ENCODE measurements at regions not wholly inside any gene's neighbourhood (a gene's known extent, or its start where the extent isn't known, plus 50 kb on each side); places are given as distances from the start of the nearest gene placed in this dataset.
A peak's percentile ranks its signal among the peaks of the same experiment; 100 is the strongest.

DNA sequence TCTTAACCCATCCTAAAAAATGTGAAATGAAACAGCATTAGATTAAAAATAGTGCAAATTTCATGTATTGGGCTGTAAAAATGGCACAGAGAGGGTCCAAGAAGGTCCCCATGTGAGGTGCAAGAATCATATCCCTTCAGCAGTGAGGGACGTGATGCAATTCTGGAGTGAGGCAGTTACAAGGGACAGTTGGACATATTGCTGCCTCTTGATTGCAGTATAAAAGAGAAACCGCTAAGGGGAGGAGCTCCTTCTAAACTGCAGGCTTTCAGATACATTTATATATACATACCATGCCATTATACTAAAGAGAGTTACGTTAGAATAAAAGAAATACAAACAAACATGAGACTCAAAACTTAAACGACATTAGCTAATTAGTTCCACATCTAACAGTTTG lies 304.2 kb upstream of the CTNNB1 start:
- H3K9me3 ChIP-seq (ENCODE audit: control insufficient read depth, low read length) = no peaks in the 10 kb centered on the region
- no peaks in the 10 kb centered on the region for H3K27me3 ChIP-seq (ENCODE audit: control insufficient read depth, insufficient read depth, low read length, poor library complexity, severe bottlenecking)
- H3K36me3 ChIP-seq (ENCODE audit: control insufficient read depth, insufficient read depth, low read length) = no peaks in the 10 kb centered on the region
- no peak overlapping the region for H3K27ac Mint-ChIP-seq
- DNase-seq = peak; percentile 12
- peaks cover 5% of the 10 kb centered on the region for H3K4me1 Mint-ChIP-seq
- H3K9me3 Mint-ChIP-seq = no peaks in the 10 kb centered on the region
- no peak overlapping the region for H3K9ac ChIP-seq (ENCODE audit: extremely low read depth, low read length, poor library complexity, severe bottlenecking)
- H3K27me3 Mint-ChIP-seq (ENCODE audit: insufficient read depth) = no peaks in the 10 kb centered on the region
- H3K27ac ChIP-seq (ENCODE audit: low read depth, low read length) = no peak overlapping the region
- H3K36me3 Mint-ChIP-seq (ENCODE audit: low read depth) = no peaks in the 10 kb centered on the region
- H3K4me3 Mint-ChIP-seq = no peak overlapping the region
- WGBS, 2 experiments (ENCODE audit: insufficient coverage in 1 of 2, insufficient read length in 1 of 2) = 88 to 91% methylated on average over 2 to 4 of the region's 4 CpGs
- H3K4me3 ChIP-seq (ENCODE audit: low read length) = no peak overlapping the region
- TF ChIP-seq, protein P1, sequence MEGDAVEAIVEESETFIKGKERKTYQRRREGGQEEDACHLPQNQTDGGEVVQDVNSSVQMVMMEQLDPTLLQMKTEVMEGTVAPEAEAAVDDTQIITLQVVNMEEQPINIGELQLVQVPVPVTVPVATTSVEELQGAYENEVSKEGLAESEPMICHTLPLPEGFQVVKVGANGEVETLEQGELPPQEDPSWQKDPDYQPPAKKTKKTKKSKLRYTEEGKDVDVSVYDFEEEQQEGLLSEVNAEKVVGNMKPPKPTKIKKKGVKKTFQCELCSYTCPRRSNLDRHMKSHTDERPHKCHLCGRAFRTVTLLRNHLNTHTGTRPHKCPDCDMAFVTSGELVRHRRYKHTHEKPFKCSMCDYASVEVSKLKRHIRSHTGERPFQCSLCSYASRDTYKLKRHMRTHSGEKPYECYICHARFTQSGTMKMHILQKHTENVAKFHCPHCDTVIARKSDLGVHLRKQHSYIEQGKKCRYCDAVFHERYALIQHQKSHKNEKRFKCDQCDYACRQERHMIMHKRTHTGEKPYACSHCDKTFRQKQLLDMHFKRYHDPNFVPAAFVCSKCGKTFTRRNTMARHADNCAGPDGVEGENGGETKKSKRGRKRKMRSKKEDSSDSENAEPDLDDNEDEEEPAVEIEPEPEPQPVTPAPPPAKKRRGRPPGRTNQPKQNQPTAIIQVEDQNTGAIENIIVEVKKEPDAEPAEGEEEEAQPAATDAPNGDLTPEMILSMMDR (conservative IDR thresholded peaks at IDR 0.05) = no peak
- H3K4me1 ChIP-seq (ENCODE audit: control insufficient read depth, insufficient read depth, low read length) = no peaks in the 10 kb centered on the region

DNA sequence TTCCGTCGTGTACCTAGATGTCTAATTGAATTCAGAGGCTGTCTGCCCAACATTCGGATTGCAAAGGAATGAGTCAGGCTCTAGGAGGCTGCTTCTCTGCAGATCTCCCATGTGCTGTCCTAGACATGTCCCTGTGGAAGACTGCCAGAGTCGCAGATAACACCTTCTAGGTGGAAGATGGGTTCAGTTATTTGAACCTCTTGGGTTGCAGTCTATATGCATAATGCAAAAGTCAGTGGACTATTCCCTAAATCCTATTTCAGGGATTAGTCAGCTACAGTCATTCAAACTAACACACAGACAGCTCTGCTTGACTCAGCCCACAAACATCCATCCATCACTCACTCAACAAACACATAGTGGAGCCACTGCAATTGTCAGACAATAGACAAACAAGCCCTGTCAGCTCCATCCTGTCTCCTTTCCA lies 300.0 kb upstream of the CTNNB1 start:
- peaks cover 3% of the 10 kb centered on the region for H3K9me3 Mint-ChIP-seq
- Histone ChIP-seq H3K9ac (ENCODE audit: extremely low read depth, low read length, poor library complexity, severe bottlenecking) (no peak overlapping the region), H3K27me3 (ENCODE audit: control insufficient read depth, insufficient read depth, low read length, poor library complexity, severe bottlenecking) (no peaks in the 10 kb centered on the region), H3K36me3 (ENCODE audit: control insufficient read depth, insufficient read depth, low read length) (no peaks in the 10 kb centered on the region), H3K4me1 (ENCODE audit: control insufficient read depth, insufficient read depth, low read length) (no peaks in the 10 kb centered on the region), H3K9me3 (ENCODE audit: control insufficient read depth, low read length) (no peaks in the 10 kb centered on the region), H3K27ac (ENCODE audit: low read depth, low read length) (no peak overlapping the region), H3K4me3 (ENCODE audit: low read length) (no peak overlapping the region)
- TF ChIP-seq, protein P1 (conservative IDR thresholded peaks at IDR 0.05) = no peak
- H3K36me3 Mint-ChIP-seq (ENCODE audit: low read depth) = no peaks in the 10 kb centered on the region
- DNase-seq = no peak
- H3K27ac Mint-ChIP-seq = no peak overlapping the region
- 72 to 75% methylated on average over 3 to 4 of the region's 4 CpGs for WGBS, 2 experiments (ENCODE audit: insufficient coverage in 1 of 2, insufficient read length in 1 of 2)
- no peak overlapping the region for H3K4me3 Mint-ChIP-seq
- no peaks in the 10 kb centered on the region for H3K4me1 Mint-ChIP-seq
- H3K27me3 Mint-ChIP-seq (ENCODE audit: insufficient read depth) = no peaks in the 10 kb centered on the region

DNA sequence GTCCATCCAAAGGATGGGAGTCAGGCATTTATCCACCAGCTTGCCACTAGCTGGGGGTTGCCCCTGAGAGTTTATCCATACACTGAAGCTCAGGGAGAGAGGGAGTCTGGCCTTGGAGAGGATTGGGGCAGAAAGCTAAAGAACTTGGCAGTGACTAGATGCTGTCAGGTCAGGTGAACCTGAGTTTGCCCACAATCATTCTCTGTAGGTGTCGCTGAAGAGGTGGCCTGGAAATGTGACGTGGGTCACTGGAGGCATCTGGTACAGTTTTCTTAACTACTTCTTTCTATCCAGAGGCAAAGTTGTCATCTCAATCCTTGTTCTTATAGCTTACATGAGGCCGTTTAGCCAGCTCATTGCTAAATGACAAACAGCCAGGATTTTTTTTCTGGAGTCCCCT lies 298.0 kb upstream of the CTNNB1 start:
- WGBS, 2 experiments (ENCODE audit: insufficient coverage in 1 of 2, insufficient read length in 1 of 2) = 82 to 100% methylated on average over 2 to 3 of the region's 3 CpGs
- Histone ChIP-seq H3K4me1 (ENCODE audit: control insufficient read depth, insufficient read depth, low read length) (no peaks in the 10 kb centered on the region), H3K27me3 (ENCODE audit: control insufficient read depth, insufficient read depth, low read length, poor library complexity, severe bottlenecking) (no peaks in the 10 kb centered on the region), H3K36me3 (ENCODE audit: control insufficient read depth, insufficient read depth, low read length) (no peaks in the 10 kb centered on the region), H3K4me3 (ENCODE audit: low read length) (no peak overlapping the region), H3K9me3 (ENCODE audit: control insufficient read depth, low read length) (no peaks in the 10 kb centered on the region), H3K9ac (ENCODE audit: extremely low read depth, low read length, poor library complexity, severe bottlenecking) (no peak overlapping the region), H3K27ac (ENCODE audit: low read depth, low read length) (no peak overlapping the region)
- Mint-ChIP-seq H3K27ac (no peak overlapping the region), H3K9me3 (peaks cover 6% of the 10 kb centered on the region), H3K4me3 (no peak overlapping the region), H3K36me3 (ENCODE audit: low read depth) (no peaks in the 10 kb centered on the region), H3K27me3 (ENCODE audit: insufficient read depth) (no peaks in the 10 kb centered on the region), H3K4me1 (no peaks in the 10 kb centered on the region)
- peak; percentile 48 for DNase-seq
- TF ChIP-seq, protein P1 (conservative IDR thresholded peaks at IDR 0.05) = peak; percentile 19

Measured in endodermal cell (in vitro differentiated cells).